GM18951 (cell line): ENCODE measurements at regions not wholly inside any gene's neighbourhood (a gene's known extent, or its start where the extent isn't known, plus 50 kb on each side); places are given as distances from the start of the nearest gene placed in this dataset.
"Not testable (repeated sequence)": the region's sequence is repeated elsewhere in the genome, so short reads cannot be mapped to it uniquely, and the experiment has no call there.

Experiments used
- POLR2A ChIP-seq: IDR thresholded peaks from 4 replicates; pipeline ENCODE4 v1.6.1; 2011; ENCODE audit warnings: mild to moderate bottlenecking; ENCODE audit not compliant: insufficient read length, insufficient read depth; ENCODE audit errors: extremely low read depth
- in situ Hi-C: fragments of 300-500 bp; cut with MboI; formaldehyde crosslinking; loops from one replicate; pipeline ENCODE4 v1.12.0; 2022; ENCODE audit warnings: low sequenced_read_pairs, mixed read lengths, inconsistent platforms; ENCODE audit not compliant: unreplicated experiment

GRCh38 chr9:85859765-85860164 is 81.2 kb upstream of the NAA35 start:
- in situ Hi-C loops = no loop called here
- no peak for TF ChIP-seq POLR2A

- in situ Hi-C loops = not testable (repeated sequence)
Observed at GRCh38 chr9:85861882-85862281, 79.1 kb upstream of the NAA35 start.

- TF ChIP-seq POLR2A = no peak
- in situ Hi-C loops = no loop called here
Observed at GRCh38 chr9:85863875-85864274, 77.1 kb upstream of the NAA35 start.

- in situ Hi-C loops = no loop called here
- TF ChIP-seq POLR2A = no peak
Observed at GRCh38 chr9:85871008-85871407, 69.9 kb upstream of the NAA35 start.

- in situ Hi-C loops = not testable (repeated sequence)
Observed at GRCh38 chr9:85871683-85872082, 69.3 kb upstream of the NAA35 start.

GRCh38 chr9:85872463-85872862 is 68.5 kb upstream of the NAA35 start:
- TF ChIP-seq POLR2A = no peak
- in situ Hi-C loops = no loop called here

GRCh38 chr9:85876628-85877027 is 64.3 kb upstream of the NAA35 start:
- no peak for TF ChIP-seq POLR2A
- in situ Hi-C loops = no loop called here

- in situ Hi-C loops = not testable (repeated sequence)
Observed at GRCh38 chr9:85878872-85879597, 61.9 kb upstream of the NAA35 start.

- in situ Hi-C loops = not testable (repeated sequence)
Observed at GRCh38 chr9:85880507-85880906, 60.4 kb upstream of the NAA35 start.

- in situ Hi-C loops = no loop called here
- no peak for TF ChIP-seq POLR2A
Observed at GRCh38 chr9:85884256-85884655, 56.7 kb upstream of the NAA35 start.

GRCh38 chr9:85890962-85891361 is 50.0 kb upstream of the NAA35 start:
- no peak for TF ChIP-seq POLR2A
- in situ Hi-C loops = no loop called here
